NCI-H748 (cell line): ENCODE measurements at regions not wholly inside any gene's neighbourhood (a gene's known extent, or its start where the extent isn't known, plus 50 kb on each side); places are given as distances from the start of the nearest gene placed in this dataset.

Source experiments
- DNase-seq: peaks from one replicate; lab custom pipeline; 2025; ENCODE audit not compliant: unreplicated experiment; lab: John Stamatoyannopoulos, UW

DNA sequence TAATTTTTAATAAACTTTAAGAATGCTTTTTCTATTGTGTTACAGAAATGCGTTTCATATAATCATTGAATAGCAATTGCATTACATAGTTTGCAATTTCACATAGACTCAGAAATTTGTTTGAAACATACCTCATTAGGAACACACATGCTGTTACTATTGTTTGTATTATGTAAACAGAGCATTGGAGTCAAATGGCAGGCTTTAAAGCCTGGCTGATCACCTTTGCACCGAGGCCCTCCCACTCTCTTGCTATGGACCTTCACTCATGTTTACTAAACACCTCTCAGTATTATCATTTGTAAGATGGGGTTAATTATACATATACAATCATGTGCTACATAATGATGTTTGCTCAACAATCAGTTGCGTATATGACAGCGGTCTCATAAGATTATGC lies 203.6 kb upstream of the NPSR1 start:
- DNase-seq: peak; percentile 64

DNA sequence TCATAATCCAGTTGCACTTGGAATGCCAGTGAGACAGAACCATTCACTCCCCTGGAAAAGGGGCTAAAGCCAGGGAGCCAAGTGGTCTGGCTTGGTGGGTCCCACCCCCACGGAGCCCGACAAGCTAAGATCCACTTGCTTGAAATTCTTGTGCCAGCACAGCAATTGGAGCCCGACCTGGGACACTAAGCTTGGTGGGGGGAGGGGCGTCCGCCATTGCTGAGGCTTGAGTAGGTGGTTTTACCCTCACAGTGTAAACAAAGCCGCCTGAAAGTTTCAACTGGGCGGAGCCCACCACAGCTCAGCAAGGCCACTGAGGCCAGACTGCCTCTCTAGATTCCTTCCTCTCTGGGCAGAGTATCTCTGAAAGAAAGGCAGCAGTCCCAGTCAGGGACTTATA lies 200.7 kb upstream of the NPSR1 start:
- no peak for DNase-seq

DNA sequence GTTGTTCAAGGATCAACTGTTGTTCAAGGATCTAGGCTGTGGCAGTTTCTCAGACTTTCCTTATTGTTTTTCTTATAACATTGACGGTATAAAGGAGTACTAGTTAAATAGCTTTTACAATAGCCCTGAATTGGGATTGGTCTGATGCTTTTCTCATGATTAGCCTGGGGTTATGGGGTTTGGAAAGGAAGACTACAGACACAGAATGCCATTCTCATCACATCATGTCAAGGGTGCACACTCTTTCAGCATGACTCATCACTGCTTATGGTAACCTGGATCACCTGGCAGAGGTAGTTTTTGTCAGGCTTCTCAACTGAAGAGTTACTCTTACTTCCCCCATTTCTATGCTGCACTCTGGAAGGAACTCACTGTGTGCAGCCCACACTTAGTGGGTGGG lies 194.2 kb upstream of the NPSR1 start:
- no peak for DNase-seq

DNA sequence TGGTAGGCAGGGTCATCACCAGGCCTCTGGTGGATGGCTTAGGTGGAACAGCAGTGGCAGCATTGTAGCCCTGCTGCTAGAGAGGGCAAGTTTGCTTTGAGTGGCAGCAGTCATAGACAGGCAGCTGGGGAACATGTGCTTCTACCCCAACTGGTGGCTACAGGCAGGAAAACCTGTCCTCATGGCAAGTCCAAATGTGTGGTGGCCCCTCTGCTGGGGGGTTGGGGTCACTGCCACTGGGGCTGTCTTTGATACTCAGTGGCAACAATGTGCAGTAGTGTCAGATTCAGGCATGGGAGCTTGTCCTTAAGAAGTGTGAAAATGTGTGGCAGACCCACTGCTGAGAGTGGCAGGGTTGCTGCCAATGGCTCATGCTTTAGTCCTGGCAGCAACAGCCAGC lies 186.2 kb upstream of the NPSR1 start:
- no peak for DNase-seq

DNA sequence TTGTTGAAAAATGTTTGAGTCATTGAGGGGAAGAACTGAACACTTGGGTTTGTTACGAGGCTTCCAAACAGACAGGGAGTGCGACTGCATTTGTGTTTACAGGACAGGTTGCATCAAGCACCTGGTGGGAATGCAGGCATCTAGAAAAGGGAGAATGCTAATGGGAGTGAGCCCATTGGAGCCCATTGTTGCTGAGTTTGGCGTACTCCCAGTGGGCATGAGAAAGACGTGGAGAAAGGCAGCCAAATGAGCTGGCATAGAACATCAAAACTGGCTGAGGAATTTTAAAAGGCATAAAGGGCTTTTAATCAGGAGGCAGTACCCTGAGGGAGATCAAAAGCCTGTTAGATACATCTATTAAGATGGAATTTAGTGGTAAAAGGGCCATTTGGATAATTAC lies 171.6 kb upstream of the NPSR1 start:
- DNase-seq: no peak

DNA sequence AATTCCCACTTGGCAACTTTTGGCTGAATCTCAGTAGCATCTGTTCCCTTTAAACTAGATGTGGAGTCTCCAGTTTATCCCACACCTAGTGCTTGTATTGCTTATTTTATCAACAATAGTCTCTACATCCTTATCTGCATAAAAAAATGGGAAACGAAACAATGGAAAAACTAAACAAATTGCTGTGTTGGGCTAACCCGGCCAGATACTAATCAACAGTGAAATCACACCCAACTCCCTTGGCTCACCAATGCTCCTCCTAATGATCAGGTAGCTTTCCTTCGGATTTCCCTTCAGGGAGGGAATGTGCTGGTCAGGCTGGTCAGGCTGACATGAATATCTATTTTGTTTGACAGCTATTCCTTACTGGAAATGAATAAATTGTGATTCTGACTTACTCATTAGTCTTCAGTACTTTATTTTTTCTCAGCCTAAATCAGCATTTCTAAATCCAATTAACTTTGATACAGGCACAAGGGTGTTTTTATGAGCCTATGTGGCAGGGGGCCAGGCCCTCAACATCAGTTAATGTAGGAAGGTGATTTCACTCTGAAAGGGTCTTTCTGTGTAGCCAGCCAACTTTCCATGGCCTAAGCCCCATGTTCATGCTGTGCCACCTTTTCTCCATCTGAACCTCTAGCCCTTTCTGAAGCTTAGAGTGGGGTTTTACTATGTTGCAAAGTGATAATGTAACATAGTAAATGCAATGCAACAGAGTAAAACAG lies 170.5 kb upstream of the NPSR1 start:
- DNase-seq: no peak

DNA sequence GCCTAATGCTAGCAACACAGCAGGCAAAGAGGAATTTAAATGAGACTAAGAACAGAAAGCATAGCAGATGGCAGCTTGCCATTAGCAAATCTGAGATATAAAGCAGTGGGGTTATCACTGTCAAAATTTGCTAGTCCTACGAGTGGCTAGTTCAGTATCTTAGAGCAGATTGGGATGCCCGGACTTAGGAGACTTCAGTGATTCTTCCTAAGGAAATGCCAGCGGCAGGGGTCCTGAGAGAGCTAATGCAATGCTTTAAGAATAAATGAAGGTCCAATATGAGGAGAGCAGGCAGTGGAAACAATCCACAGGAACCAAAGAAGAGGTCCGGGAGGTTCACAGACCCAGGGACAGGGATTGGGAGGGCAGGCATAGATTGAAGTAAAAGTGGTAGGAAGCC lies 169.3 kb upstream of the NPSR1 start:
- no peak for DNase-seq

DNA sequence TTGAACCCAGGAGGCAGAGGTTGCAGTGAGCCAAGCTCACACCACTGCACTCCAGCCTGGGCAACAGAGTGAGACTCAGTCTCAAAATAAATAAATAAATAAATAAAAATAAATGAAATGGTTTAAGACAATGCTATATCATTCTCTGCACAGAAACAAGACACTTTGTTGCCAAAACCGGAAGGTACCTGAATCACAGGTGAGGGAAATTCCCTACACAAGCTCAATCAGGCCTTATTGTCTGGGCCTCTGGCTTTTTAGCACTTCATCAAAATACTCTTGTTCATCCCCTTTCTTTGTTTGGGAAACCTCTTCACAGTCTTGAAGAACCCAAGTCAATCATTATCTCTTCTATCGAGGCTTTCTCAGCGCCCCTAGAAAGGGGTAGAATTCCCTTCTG lies 166.1 kb upstream of the NPSR1 start:
- no peak for DNase-seq

DNA sequence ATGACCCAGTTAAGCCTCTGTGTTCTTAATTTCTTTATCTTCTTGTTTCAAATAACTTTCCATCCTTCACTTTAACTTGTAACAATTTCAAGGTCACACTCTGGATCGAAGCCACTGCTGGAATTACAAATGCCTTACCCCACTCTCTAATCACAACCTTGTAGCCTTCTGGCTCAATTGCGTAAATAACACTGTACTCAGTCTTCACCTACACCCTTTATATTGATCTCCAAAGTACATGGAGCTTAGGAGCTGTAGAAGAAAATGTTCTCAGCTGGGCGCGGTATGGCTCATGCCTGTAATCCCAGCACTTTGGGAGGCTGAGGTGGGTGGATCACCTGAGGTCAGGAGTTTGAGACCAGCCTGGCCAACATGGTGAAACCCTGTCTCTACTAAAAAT lies 164.3 kb upstream of the NPSR1 start:
- no peak for DNase-seq

DNA sequence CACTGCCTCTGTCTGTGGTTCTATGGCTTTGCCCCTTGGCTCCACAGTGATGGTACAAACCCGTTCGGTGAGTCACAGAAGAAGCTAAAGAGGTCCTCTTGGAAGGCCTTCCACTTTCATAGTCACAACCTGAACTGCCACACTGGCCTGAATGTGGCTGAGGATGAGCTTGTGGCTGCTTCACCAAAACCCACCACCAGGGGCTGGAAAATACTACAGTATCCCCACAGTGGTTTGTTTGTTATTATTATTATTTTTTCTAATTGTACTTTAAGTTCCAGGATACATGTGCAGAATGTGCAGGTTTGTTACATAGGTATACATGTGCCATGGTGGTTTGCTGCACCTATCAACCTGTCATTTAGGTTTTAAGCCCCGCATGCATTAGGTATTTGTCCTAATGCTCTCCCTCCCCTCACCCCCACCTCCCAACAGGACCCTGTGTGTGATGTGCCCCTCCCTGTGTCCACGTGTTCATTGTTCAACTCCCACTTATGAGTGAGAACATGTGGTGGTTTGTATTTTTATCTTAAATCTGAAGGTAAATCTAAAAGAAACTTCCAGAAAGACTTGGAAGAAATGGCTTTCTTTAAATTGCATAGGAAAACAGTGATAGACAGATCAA lies 160.8 kb upstream of the NPSR1 start:
- no peak for DNase-seq

DNA sequence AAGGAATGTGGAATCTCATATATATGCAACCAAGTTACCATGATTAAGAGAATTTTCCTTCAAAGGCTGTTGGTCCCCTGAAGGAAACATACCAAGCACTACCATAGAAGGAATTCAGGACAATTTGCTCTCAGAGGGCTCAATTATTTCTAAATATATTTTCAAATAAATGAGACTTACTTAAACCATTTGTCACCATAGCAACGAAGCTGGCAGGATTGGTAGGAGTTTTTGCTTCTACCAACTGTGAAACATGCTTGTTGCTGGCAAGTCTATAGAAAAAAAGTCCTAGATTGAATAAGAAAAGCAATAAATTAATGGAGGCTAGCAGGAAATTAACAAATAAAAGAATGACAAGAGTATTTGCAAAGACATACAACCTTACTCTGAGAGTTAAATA lies 156.9 kb upstream of the NPSR1 start:
- DNase-seq: no peak

DNA sequence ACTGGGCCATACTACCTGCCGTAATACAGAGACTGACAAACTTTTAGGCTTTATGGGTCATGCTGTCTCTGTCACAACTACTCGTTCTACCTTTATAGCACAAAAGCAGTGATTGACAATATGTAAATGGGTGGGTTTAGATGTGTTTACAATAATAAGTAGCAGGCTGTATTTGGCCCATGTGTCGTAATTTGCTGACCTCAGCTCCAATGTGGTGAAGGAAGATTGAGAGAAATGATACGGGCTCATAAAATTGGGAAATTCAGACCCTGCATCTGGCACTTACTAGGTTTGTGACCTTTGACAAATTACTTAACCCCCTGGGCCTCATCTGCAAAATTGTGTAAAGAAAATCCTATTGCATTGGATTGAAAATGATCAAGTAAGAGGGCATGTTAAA lies 150.8 kb upstream of the NPSR1 start:
- DNase-seq: no peak

DNA sequence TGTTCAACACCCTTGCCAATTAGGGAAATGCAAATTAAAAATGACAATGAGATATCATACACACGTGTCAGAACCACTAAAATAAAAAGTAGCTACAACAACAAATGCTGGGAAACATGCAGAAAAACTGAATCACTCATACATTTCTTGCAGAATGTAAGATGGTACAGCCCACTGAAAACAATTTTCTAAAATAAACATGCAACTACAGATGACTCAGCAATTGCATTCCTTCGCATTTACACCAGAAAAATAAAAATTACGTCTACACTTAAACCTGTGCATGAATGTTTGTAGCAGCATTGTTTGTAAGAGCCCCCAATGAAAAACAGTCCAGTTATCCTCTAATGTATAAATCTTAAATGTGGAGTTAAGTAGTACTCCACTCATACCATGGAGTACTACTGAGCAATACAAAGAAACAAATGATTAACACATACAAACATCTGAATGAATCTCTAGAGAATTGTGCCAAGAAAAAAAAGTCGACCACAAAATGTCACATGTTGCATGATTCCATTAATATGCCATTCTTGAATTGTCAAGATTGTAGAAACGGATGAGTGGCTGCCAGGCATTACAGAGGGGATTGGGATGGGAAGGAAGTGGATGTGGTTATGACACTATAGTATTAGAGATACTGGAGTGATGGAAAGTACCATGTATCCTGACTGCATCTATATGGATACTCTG lies 134.6 kb upstream of the NPSR1 start:
- DNase-seq: no peak

DNA sequence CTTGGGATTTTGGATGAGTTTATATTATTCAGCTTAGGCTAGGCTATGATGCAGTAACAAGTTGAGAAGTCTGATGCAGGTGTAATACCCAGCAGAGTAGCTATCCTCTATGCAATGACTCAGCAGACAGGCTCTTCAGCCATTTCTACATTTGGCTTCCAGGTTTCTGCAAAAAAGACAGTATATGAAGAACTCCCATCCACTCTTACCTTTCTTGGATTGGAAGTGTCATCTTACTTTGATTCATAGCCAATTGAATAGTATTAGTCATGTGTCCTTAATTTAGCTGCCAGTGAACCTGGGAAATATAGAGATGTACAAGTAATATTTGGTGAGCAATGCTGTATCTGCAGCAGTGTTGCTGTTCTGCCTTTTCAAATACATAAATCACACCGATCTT lies 127.8 kb upstream of the NPSR1 start:
- no peak for DNase-seq

DNA sequence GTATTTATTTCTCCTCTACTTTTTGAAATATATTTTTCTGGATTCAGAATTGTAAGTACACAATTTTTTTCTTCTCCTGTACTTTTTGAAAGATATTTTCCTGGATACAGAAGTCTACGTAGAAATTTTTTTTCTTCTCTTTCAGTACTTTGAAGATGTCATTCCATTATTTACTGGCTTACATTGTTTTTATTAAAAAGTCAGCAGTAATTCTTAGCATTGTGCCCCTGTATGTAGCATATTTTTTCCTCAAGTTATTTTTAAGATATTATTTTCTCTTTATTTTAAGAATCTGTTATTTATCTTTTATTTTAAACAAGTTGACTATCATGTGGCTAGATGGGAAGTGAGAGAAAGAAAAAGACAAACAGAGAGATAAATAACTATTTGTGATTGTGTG lies 119.0 kb upstream of the NPSR1 start:
- no peak for DNase-seq

DNA sequence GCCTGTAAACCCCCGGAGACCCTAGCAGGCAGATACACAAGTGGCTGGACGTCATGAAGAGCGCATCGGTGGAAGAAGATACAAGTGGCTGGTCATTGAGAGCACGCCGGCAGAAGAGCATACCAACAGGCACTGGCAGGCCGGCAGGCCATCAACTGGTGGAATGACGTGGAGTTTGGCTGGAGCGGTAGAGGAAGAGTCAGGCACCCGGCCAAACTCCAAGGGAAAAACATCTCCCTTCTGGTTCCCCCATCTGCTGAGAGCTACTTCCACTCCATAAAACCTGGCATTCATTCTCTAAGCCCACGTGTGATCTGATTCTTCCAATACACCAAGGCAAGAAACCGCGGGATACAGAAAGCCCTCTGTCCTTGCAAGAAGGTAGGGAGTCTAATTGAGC lies 113.4 kb upstream of the NPSR1 start:
- DNase-seq: no peak

DNA sequence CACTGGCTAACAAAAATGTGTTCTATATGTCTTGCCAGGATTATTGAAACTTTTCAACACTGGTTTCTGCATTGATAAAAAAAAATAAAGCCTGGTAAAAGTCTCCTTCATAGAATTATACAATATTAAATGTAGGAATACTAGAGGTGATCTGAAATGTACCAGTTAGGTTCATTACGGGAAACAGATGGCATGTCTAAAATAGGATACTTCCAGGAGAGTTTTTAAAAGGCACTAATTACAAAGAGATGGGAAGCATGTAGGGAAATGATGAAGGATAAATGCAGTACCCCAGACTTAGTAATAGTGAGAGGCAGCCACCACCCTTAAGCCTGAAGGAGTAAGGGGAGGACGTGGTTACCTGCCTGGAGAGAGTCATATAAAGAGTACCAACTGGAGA lies 107.0 kb upstream of the NPSR1 start:
- DNase-seq: no peak

DNA sequence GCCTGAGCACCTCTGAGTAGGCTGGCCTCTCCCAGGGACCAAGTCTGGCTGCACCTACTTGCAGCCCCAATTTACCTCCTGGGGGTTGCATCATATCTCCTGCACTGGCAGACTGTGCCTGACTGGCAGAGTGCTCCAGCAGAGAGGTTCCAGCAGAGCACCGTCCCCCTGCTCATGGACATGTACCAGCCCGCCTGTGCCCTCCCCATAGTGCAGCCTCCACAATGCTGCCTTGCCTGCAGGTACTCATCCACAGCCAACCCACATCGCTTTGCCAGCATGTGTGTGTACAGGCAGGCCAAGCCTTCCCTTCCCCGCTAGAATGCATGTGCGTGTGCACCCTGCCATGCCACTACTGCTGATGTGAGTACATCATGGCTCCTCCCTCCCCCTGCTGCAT lies 105.5 kb upstream of the NPSR1 start:
- no peak for DNase-seq

DNA sequence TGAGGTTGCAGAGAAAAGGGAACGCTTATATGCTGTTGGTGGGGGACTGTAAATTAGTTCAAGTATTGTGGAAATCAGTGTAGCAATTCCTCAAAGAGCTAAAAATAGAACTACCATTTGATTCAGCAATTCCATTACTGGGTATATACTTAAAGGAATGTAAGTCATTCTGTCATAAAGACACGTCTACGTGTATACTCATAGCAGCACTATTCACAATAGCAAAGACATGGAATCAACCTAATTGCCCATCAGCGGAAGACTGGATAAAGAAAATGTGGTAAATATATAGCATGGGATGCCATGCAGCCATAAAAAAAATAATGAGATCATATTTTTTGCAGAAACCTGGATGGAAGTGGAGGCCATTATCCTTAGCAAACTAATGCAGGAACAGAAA lies 100.0 kb upstream of the NPSR1 start:
- DNase-seq: no peak

DNA sequence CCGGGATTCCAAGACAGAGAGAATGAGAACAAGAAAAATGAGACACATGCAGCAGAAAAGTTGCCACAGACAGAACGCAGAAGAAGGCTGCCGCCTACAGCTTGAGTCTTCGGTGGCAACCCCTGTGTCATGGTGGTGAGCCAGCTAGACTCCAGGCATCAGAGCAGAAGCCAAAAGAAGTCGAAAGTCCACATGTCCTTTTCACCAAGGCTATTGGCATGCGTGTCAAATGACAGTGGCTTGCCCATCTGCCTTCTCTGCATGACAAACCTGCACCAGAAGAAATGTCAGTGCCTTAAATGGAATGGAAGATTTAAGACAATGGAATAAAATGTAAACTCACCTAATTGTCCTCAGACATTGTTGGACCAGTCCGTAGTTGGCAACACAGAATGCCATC lies 93.9 kb upstream of the NPSR1 start:
- no peak for DNase-seq

DNA sequence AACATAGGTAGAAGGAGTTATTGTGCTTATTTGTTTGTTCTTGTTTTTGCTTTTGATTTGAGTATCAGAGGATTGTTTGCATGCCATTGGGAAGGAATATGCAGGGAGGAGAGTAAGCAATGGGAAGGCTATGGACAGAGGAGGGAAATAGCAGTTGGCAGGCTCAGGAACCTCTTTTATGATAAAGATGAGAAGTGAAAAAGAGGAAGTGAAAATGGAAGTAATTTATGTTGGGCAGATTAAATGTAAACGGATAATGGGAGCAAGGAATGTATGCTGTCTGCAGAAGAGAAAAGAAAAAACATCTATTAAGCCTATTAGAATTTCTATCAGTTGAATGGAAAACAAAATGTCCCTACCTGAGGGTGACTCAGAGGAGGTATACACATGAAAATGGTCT lies 90.1 kb upstream of the NPSR1 start:
- DNase-seq: no peak

DNA sequence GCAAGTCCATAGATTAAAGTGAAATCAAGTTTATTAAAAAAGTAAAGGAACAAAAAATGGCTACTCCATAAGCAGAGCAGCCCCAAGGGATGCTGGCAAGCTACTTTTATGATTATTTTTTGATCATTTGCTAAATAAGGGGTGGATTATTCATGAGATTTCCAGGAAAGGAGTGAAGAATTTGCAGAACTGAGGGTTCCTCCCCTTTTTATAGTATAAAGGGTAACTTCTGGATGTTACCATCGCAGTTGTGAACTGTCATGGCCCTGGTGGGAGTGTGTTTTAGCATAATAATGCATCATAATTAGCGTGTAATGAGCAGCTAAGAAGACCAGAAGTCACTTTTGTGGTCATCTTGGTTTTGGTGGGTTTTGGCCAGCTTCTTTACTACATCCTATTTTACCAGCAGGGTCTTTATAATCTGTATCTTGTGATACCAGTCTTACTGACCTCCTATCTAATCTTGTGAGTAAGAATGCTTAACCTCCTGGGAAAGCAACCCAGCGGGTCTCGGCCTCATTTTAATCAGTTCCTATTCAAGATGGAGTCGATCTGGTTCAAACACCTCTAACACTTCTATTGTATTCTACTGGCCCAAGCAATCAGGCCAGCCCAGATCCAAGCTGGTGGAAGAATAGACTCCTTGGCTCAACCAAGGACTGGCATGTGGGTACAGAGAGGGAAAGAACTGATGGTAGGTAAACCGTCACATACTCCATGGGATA lies 87.9 kb upstream of the NPSR1 start:
- no peak for DNase-seq
